A673 (cell line): ENCODE measurements at regions not wholly inside any gene's neighbourhood (a gene's known extent, or its start where the extent isn't known, plus 50 kb on each side); places are given as distances from the start of the nearest gene placed in this dataset.

Experiments used
- BruUV-seq: library from RNA; stranded (reverse); fragments of 400-500 nt; replicated peaks from 2 replicates; lab custom pipeline; 2021; lab: Mats Ljungman, UMichigan
- CTCF ChIA-PET: fragments of 300-600 bp; sonication (Branson Sonifier 250); formaldehyde crosslinking; loops from one replicate; lab custom pipeline; 2022; ENCODE audit warnings: antibody characterized with exemption; lab: Charles Lee
- POLR2A ChIA-PET: fragments of 300-600 bp; sonication (Branson Sonifier 250); formaldehyde crosslinking; loops from one replicate; lab custom pipeline; 2022; ENCODE audit warnings: antibody characterized with exemption; ENCODE audit not compliant: low non-redundant PET; lab: Charles Lee
- DNase-seq: peaks from one replicate; pipeline ENCODE4 v3.0.0-alpha.2; 2015; ENCODE audit warnings: low spot score
- H3K27ac ChIP-seq: fragments of 200-600 bp; sonication (generic); 2 replicates; pipeline ENCODE4 v1.5.1; 2016; ENCODE audit warnings: mixed run types, low read depth, mild to moderate bottlenecking, mixed read lengths, antibody characterized with exemption, low read length; ENCODE audit not compliant: poor library complexity, severe bottlenecking
- H3K27me3 ChIP-seq: fragments of 200-600 bp; sonication (generic); replicated peaks from 2 replicates; pipeline ENCODE4 v1.6.1; 2017; ENCODE audit warnings: mixed run types, low read depth, mild to moderate bottlenecking, mixed read lengths, antibody characterized with exemption, low read length; ENCODE audit not compliant: insufficient read depth, poor library complexity
- H3K36me3 ChIP-seq: fragments of 200-600 bp; sonication (generic); 2 replicates; pipeline ENCODE4 v1.6.1; 2016; ENCODE audit warnings: mixed run types, mild to moderate bottlenecking, mixed read lengths, antibody characterized with exemption, low read length; ENCODE audit not compliant: insufficient read depth, poor library complexity, severe bottlenecking
- H3K4me1 ChIP-seq: fragments of 200-600 bp; sonication (generic); 2 replicates; pipeline ENCODE4 v1.6.1; 2017; ENCODE audit warnings: mixed run types, mild to moderate bottlenecking, mixed read lengths, antibody characterized with exemption, low read length; ENCODE audit not compliant: insufficient read depth, poor library complexity, severe bottlenecking
- H3K4me3 ChIP-seq: fragments of 200-600 bp; sonication (generic); 2 replicates; pipeline ENCODE4 v1.5.1; 2016; ENCODE audit warnings: low read depth, mixed run types, mild to moderate bottlenecking, mixed read lengths, low read length; ENCODE audit not compliant: poor library complexity, severe bottlenecking
- H3K9me3 ChIP-seq: fragments of 200-600 bp; sonication (generic); 2 replicates; pipeline ENCODE4 v1.6.1; 2016; ENCODE audit warnings: mixed run types, low read depth, mild to moderate bottlenecking, mixed read lengths, antibody characterized with exemption, low read length; ENCODE audit not compliant: poor library complexity, severe bottlenecking
- EZH2 ChIP-seq: fragments of 200-600 bp; sonication (generic); IDR thresholded peaks from 2 replicates; pipeline ENCODE4 v1.6.1; 2017; ENCODE audit warnings: borderline replicate concordance, low read depth, mild to moderate bottlenecking, mixed read lengths, antibody characterized with exemption, low read length; ENCODE audit not compliant: poor library complexity, severe bottlenecking
- intact Hi-C: fragments of 100-400 bp; cut with micrococcal nuclease; formaldehyde crosslinking; loops from one replicate; pipeline ENCODE4 v1.10.0; 2022; ENCODE audit not compliant: unreplicated experiment
- TF ChIP-seq, protein P1 (sequence below): fragments of 300-800, 200-600 bp; sonication (generic); conservative IDR thresholded peaks from 2 replicates; pipeline ENCODE4 v1.5.1; 2017; ENCODE audit warnings: low read depth, mild to moderate bottlenecking, antibody characterized with exemption, low read length, moderate library complexity, mixed read lengths

DNA sequence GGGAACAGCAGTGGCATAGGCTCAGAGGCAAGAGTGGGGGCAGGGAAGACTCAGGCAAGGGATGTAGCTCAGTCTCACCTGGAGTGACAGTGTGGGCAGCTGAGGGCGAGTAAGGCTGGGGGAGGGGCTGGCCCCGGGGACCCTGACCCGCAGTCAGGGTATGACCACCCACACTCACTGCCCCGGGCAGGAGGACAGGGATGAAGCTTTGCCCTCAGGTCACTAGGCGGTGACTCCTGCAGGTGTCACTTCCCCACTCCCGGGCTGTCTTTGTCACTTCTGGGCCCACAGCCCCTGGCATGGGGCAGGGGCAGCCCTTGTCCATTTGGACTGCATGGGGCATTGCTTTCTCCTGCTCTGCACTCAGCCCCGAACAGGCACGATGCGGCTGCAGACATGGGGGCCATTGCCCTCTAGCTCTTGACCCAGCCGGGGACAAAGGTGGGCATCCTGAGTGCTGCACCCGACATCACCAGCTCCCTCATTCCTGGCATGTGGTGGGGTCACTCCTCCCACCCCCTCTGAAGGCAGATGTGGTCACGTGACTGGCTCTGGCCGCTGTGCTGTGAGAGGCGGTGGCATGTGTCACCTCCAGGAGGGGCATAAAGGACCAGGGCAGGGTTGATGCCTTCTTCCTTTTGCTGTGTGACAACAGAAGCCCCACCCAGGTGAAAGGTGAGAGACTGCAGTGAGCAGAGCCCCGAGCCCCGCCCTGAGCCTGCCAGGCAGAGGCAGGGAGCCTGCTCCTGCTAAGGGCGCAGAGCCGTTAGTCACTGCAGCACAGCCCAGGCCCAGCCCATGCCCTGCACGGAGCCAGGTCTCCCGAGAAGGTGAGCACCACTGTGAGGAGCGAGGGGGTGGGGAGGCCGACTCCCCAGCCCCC lies 66.0 kb downstream of the MATN1 start:
- TF ChIP-seq, protein P1, sequence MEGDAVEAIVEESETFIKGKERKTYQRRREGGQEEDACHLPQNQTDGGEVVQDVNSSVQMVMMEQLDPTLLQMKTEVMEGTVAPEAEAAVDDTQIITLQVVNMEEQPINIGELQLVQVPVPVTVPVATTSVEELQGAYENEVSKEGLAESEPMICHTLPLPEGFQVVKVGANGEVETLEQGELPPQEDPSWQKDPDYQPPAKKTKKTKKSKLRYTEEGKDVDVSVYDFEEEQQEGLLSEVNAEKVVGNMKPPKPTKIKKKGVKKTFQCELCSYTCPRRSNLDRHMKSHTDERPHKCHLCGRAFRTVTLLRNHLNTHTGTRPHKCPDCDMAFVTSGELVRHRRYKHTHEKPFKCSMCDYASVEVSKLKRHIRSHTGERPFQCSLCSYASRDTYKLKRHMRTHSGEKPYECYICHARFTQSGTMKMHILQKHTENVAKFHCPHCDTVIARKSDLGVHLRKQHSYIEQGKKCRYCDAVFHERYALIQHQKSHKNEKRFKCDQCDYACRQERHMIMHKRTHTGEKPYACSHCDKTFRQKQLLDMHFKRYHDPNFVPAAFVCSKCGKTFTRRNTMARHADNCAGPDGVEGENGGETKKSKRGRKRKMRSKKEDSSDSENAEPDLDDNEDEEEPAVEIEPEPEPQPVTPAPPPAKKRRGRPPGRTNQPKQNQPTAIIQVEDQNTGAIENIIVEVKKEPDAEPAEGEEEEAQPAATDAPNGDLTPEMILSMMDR, result no peak
- no peak for TF ChIP-seq EZH2
- Histone ChIP-seq H3K4me3 (no peak overlapping the region), H3K36me3 (no peaks in the 10 kb centered on the region), H3K9me3 (no peaks in the 10 kb centered on the region), H3K27me3 (no peaks in the 10 kb centered on the region), H3K4me1 (no peaks in the 10 kb centered on the region), H3K27ac (no peak overlapping the region)
- CTCF ChIA-PET, result no interaction called here
- intact Hi-C loops, result no loop called here
- DNase-seq, result no peak
- POLR2A ChIA-PET, result no interaction called here
- no TSS peak for BruUV-seq

DNA sequence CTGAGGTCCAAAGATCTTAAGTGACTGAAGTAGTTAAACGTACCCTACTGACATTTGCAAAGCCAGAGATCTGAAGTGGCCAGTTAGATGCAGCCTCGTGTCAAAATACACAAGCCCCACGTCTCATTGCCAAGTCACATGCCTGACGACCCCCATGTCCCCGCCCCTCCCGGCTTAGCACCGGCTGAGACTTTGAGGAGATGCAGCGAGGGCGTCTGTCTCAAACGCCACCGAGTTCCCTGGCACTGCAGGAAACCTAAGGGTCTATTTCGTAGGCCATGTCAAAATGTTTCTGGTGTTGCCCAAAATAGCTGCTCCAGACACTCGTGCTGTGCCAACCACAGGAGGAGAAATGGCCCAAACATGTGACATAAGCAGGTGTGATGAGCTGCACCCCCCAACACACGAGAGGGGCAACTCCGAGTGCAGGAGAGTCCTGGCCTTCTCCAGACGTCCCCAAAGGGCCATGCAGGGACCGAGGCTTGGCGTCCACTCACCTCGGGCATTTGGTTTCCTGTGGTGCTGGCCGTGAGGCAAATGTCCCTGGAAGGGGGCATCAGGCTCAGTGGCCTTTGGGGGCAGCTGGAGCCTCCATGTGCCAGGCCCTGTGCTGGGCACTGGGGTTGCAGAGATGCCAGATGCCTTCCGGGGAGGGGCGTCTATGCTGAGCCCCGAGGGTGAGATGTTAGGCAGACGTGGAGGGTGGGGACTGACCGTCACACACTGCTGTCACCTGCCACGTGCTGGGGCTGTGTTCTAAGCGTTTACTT lies 67.0 kb downstream of the MATN1 start:
- ChIA-PET CTCF (interaction anchor here (0.7 kb wide), 1 partner anchor 969 kb away, joined by 3 read pairs; no protein-coding TSS in a partner anchor), POLR2A (no interaction called here)
- Histone ChIP-seq H3K4me1 (peaks cover under 1% of the 10 kb centered on the region), H3K9me3 (no peaks in the 10 kb centered on the region), H3K27me3 (no peaks in the 10 kb centered on the region), H3K4me3 (no peak overlapping the region), H3K27ac (no peak overlapping the region), H3K36me3 (no peaks in the 10 kb centered on the region)
- no peak for DNase-seq
- TF ChIP-seq EZH2, result no peak
- TF ChIP-seq, protein P1, result no peak
- intact Hi-C loops, result no loop called here
- no TSS peak for BruUV-seq

DNA sequence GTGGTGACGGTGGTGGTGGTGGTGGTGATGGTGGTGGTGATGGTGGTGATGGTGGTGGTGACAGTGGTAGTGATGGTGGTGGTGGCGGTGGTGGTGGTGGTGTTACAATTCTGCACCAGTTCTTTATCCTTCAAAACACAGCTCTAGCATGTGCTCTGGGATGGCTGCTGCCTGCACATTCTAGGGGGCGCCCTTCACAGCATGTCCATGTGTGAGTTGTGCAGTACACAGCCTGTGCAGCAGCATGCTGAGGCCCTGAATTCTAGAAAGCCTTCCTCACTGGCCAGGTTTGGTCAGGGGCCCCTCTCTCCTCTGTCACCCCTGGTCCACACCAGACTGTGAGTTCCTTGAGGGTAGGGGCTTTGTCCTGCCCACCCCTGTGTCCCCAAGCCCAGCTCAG lies 67.7 kb downstream of the MATN1 start:
- Histone ChIP-seq H3K27ac (no peak overlapping the region), H3K4me1 (peaks cover 4% of the 10 kb centered on the region), H3K27me3 (no peaks in the 10 kb centered on the region), H3K36me3 (no peaks in the 10 kb centered on the region), H3K9me3 (no peaks in the 10 kb centered on the region), H3K4me3 (no peak overlapping the region)
- POLR2A ChIA-PET, result no interaction called here
- BruUV-seq, result no TSS peak
- DNase-seq, result no peak
- CTCF ChIA-PET, result interaction anchor here (0.5 to 0.7 kb wide), 2 partner anchors 968 to 1095 kb away, joined by 3 read pairs; no protein-coding TSS in a partner anchor
- TF ChIP-seq, protein P1, result no peak
- TF ChIP-seq EZH2, result no peak
- intact Hi-C loops, result no loop called here
